HepG2 (cell line): ENCODE measurements at regions not wholly inside any gene's neighbourhood (a gene's known extent, or its start where the extent isn't known, plus 50 kb on each side); places are given as distances from the start of the nearest gene placed in this dataset.

Experiments
- ATAC-seq: fragments of 200-7000 bp; cut with Tn5 transposase; 3 replicates; pipeline ENCODE4 v1.9.1; 2020; ENCODE audit warnings: mild to moderate bottlenecking, moderate library complexity
- BruUV-seq: library from RNA; stranded (reverse); fragments of 400-500 nt; replicated peaks from 2 replicates; lab custom pipeline; 2021; lab: Mats Ljungman, UMichigan
- CTCF ChIA-PET: fragments of 300-600 bp; formaldehyde crosslinking; extraction: SDS; loops from one replicate; lab custom pipeline; 2021; ENCODE audit warnings: low total read pairs, inconsistent platforms, low intra/inter-chr PET ratio; lab: Yijun Ruan, JAX
- POLR2A ChIA-PET: fragments of 350-600 bp; sonication (Branson Sonifier 250); formaldehyde crosslinking; loops from one replicate; lab custom pipeline; 2020; ENCODE audit warnings: antibody characterized with exemption, inconsistent platforms; lab: Yijun Ruan, JAX
- DNase-seq: peaks from one replicate; pipeline ENCODE4 v3.0.0-alpha.2; 2015; ENCODE audit warnings: low spot score
- FAIRE-seq: peaks from 3 replicates; lab custom pipeline; 2011; peaks lifted over from hg19 to GRCh38; lab: Jason Lieb, UNC
- H2AFZ ChIP-seq: one replicate; pipeline ENCODE4 v1.6.1; 2011; ENCODE audit warnings: low read length, inconsistent platforms
- H3K27ac ChIP-seq: fragments of 300-600 bp; 3 replicates; pipeline ENCODE4 v1.8.0; 2011; ENCODE audit warnings: mixed run types, mild to moderate bottlenecking, mixed read lengths, low read length, inconsistent platforms; ENCODE audit not compliant: insufficient read depth; ENCODE audit errors: extremely low read length
- H3K27me3 ChIP-seq, 2 experiments: fragments of 200-600 bp in 1 of 2; 2 replicates in 1 of 2; 3 replicates in 1 of 2; pipeline versions ENCODE4 v1.6.0 to v1.8.0; 2011; ENCODE audit warnings: low read length in 2 of 2, mild to moderate bottlenecking in 2 of 2, moderate library complexity in 2 of 2, inconsistent platforms in 1 of 2; ENCODE audit not compliant: insufficient read depth in 2 of 2, control insufficient read depth in 1 of 2
- H3K36me3 ChIP-seq, 2 experiments: fragments of 200-600 bp in 1 of 2; replicated peaks in 1 of 2; 2 replicates in 1 of 2; 3 replicates in 1 of 2; pipeline versions ENCODE4 v1.5.1 to v1.8.0; 2011; ENCODE audit warnings: low read length in 2 of 2, inconsistent platforms in 1 of 2; ENCODE audit not compliant: insufficient read depth in 2 of 2, control insufficient read depth in 1 of 2
- H3K4me1 ChIP-seq: 2 replicates; pipeline ENCODE4 v1.5.1; 2012; ENCODE audit warnings: low read length, inconsistent platforms; ENCODE audit not compliant: insufficient read depth
- H3K4me2 ChIP-seq: 2 replicates; pipeline ENCODE4 v1.6.0; 2011; ENCODE audit warnings: low read depth, low read length, inconsistent platforms
- H3K4me3 ChIP-seq, 3 experiments: fragments of 200-600 bp in 1 of 3; sonication (generic), shearing (Covaris generic) in 1 of 3; replicated peaks in 1 of 3; 2 replicates each; pipeline ENCODE4 v1.5.1; 2011 to 2016; ENCODE audit warnings: low read length in 3 of 3, inconsistent platforms in 2 of 3, low read depth in 2 of 3, mild to moderate bottlenecking in 2 of 3, control low read depth in 1 of 3, mixed read lengths in 1 of 3; ENCODE audit not compliant: insufficient read depth in 1 of 3
- H3K79me2 ChIP-seq: one replicate; pipeline ENCODE4 v1.6.1; 2011; ENCODE audit warnings: low read length, inconsistent platforms; ENCODE audit not compliant: insufficient read depth
- H3K9ac ChIP-seq: 2 replicates; pipeline ENCODE4 v1.6.0; 2011; ENCODE audit warnings: mild to moderate bottlenecking, low read depth, low read length, inconsistent platforms; ENCODE audit not compliant: insufficient read depth
- H3K9me3 ChIP-seq: 2 replicates; pipeline ENCODE4 v1.5.1; 2012; ENCODE audit warnings: mild to moderate bottlenecking, low read length
- H4K20me1 ChIP-seq: 2 replicates; pipeline ENCODE4 v1.6.0; 2011; ENCODE audit warnings: inconsistent platforms, mild to moderate bottlenecking, low read length, moderate library complexity; ENCODE audit not compliant: insufficient read depth
- CREM ChIP-seq, 2 experiments: sonication (generic) in 1 of 2; formaldehyde crosslinking in 1 of 2; IDR thresholded peaks; 2 replicates each; pipeline versions ENCODE4 v1.4.0 to v1.6.1; 2016 to 2020; ENCODE audit warnings: antibody characterized with exemption in 1 of 2, mild to moderate bottlenecking in 1 of 2, missing genetic modification reagents in 1 of 2
- EHMT2 ChIP-seq: fragments of 200-600 bp; sonication (generic); IDR thresholded peaks from 2 replicates; pipeline ENCODE4 v1.7.0; 2017; ENCODE audit warnings: antibody characterized with exemption, low read depth, low read length, borderline replicate concordance
- MBD4 ChIP-seq: IDR thresholded peaks from 2 replicates; pipeline ENCODE4 v1.6.1; 2012; ENCODE audit warnings: low read length, inconsistent platforms, borderline replicate concordance
- SKI ChIP-seq: fragments of 450-650 bp; IDR thresholded peaks from one replicate; pipeline ENCODE4 v1.6.1; 2018; ENCODE audit warnings: mild to moderate bottlenecking; ENCODE audit not compliant: partially characterized antibody
- U2AF2 ChIP-seq: fragments of 200-400 bp; formaldehyde crosslinking; IDR thresholded peaks from 2 replicates; pipeline ENCODE4 v1.6.1; 2017; ENCODE audit warnings: low read depth, mild to moderate bottlenecking, low read length
- ZNF335 ChIP-seq: sonication (generic); formaldehyde crosslinking; IDR thresholded peaks from 2 replicates; pipeline ENCODE4 v1.4.0; 2020; ENCODE audit warnings: missing genetic modification reagents
- ZNF75D ChIP-seq: sonication (generic); formaldehyde crosslinking; IDR thresholded peaks from 2 replicates; pipeline ENCODE4 v1.8.1; 2023; ENCODE audit warnings: missing genetic modification reagents, mild to moderate bottlenecking, borderline replicate concordance
- in situ Hi-C: cut with HindIII; loops from 2 replicates; pipeline ENCODE4 v1.10.0; 2017; ENCODE audit warnings: low pct_unique_long_range_greater_than_20kb; ENCODE audit not compliant: extremely low pct_ligation_motif_present
- intact Hi-C: fragments of 100-400 bp; cut with micrococcal nuclease; formaldehyde crosslinking; loops from one replicate; pipeline ENCODE4 v1.10.0; 2022; ENCODE audit not compliant: unreplicated experiment
- TF ChIP-seq, protein P1 (sequence below): sonication (generic); formaldehyde crosslinking; IDR thresholded peaks from 2 replicates; pipeline ENCODE4 v1.4.0; 2020; ENCODE audit warnings: missing genetic modification reagents
- TF ChIP-seq, protein P2 (sequence below), 2 experiments: sonication (generic) in 1 of 2; formaldehyde crosslinking in 1 of 2; IDR thresholded peaks; 2 replicates each; pipeline versions ENCODE4 v1.4.0 to v1.6.1; 2016 to 2020; ENCODE audit warnings: borderline replicate concordance in 1 of 2, low read depth in 1 of 2, mild to moderate bottlenecking in 1 of 2, missing genetic modification reagents in 1 of 2

DNA sequence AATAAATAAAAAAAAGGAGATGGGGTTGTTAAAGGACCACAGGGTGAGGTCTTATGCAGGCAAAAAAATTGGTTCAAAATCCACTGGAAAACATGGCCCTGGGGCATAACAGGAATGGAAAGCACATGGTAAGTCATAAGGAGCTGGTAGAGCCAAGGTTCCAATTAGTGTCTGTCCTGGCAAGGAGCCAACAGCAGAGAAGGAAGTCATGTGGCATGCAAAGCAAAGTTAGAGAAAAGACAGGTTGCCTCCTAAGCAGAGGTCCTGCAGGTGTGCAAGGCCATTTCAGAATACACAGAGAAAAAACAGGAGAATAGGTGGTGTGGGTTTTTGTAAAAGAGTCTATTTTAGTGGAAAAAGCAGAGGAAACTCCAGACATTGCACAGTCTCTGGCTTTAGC, 1881.7 kb downstream of the ARAP2 start:
- no peak for DNase-seq
- TF ChIP-seq SKI (no peak), ZNF75D (no peak), EHMT2 (no peak), U2AF2 (no peak), ZNF335 (CRISPR knock-in tag) (no peak), MBD4 (no peak), CREM (IDR thresholded peaks at IDR 0.05) (no peak), CREM (CRISPR knock-in tag; IDR thresholded peaks at IDR 0.05) (no peak)
- TF ChIP-seq, protein P1, sequence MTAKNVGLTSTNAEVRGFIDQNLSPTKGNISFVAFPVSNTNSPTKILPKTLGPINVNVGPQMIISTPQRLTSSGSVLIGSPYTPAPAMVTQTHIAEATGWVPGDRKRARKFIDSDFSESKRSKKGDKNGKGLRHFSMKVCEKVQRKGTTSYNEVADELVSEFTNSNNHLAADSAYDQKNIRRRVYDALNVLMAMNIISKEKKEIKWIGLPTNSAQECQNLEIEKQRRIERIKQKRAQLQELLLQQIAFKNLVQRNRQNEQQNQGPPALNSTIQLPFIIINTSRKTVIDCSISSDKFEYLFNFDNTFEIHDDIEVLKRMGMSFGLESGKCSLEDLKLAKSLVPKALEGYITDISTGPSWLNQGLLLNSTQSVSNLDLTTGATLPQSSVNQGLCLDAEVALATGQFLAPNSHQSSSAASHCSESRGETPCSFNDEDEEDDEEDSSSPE: no peak
- TF ChIP-seq, protein P2, sequence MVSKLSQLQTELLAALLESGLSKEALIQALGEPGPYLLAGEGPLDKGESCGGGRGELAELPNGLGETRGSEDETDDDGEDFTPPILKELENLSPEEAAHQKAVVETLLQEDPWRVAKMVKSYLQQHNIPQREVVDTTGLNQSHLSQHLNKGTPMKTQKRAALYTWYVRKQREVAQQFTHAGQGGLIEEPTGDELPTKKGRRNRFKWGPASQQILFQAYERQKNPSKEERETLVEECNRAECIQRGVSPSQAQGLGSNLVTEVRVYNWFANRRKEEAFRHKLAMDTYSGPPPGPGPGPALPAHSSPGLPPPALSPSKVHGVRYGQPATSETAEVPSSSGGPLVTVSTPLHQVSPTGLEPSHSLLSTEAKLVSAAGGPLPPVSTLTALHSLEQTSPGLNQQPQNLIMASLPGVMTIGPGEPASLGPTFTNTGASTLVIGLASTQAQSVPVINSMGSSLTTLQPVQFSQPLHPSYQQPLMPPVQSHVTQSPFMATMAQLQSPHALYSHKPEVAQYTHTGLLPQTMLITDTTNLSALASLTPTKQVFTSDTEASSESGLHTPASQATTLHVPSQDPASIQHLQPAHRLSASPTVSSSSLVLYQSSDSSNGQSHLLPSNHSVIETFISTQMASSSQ (IDR thresholded peaks at IDR 0.05; ENCODE audit: low read depth): no peak
- TF ChIP-seq, protein P2 (CRISPR knock-in tag; IDR thresholded peaks at IDR 0.05; ENCODE audit: borderline replicate concordance): no peak
- no peaks in the 10 kb centered on the region for H3K27me3 ChIP-seq
- H3K79me2 ChIP-seq: no peaks in the 10 kb centered on the region
- ATAC-seq: no peak
- no peak overlapping the region for H3K4me2 ChIP-seq
- CTCF ChIA-PET: no interaction called here
- H3K9me3 ChIP-seq: peaks cover 6% of the 10 kb centered on the region; the same call in 1 of the 2 replicates
- POLR2A ChIA-PET: no interaction called here
- H3K9ac ChIP-seq: no peak overlapping the region
- intact Hi-C loops (no loop called here), in situ Hi-C loops (no loop called here)
- H3K27ac ChIP-seq: no peak overlapping the region
- no TSS peak for BruUV-seq
- H3K4me3 ChIP-seq: no peak overlapping the region
- H3K36me3 ChIP-seq: no peaks in the 10 kb centered on the region
- H4K20me1 ChIP-seq: no peaks in the 10 kb centered on the region
- no peak overlapping the region for H2AFZ ChIP-seq
- H3K4me1 ChIP-seq: no peaks in the 10 kb centered on the region
- no peak for FAIRE-seq
